Stimulated activated naive CD8-positive, alpha-beta T cell treated with anti-CD3 and anti-CD28 coated beads, Interleukin-15, amount 100 ng/mL, for 72 hours (primary cell): ENCODE measurements at regions not wholly inside any gene's neighbourhood (a gene's known extent, or its start where the extent isn't known, plus 50 kb on each side); places are given as distances from the start of the nearest gene placed in this dataset.

Experiments
- ATAC-seq: fragments of 150-1000 bp; cut with Tn5 transposase; 2 replicates; pipeline ENCODE4 v1.10.0; 2021; ENCODE audit warnings: mild to moderate bottlenecking, moderate library complexity
- DNase-seq, 2 donors: peaks; one replicate each; pipeline ENCODE4 v3.0.0; 2021 to 2022
- H3K27ac Mint-ChIP-seq, 2 donors: one replicate each; pipeline ENCODE4 v1.8.0; 2022; ENCODE audit warnings: mild to moderate bottlenecking in 2 of 2, mixed read lengths in 2 of 2, moderate library complexity in 2 of 2
- H3K27me3 Mint-ChIP-seq: one replicate; pipeline ENCODE4 v1.8.0; 2022; ENCODE audit warnings: mixed read lengths
- H3K4me1 Mint-ChIP-seq: one replicate; pipeline ENCODE4 v1.8.0; 2022; ENCODE audit warnings: mild to moderate bottlenecking, mixed read lengths
- H3K4me3 Mint-ChIP-seq, 2 donors: one replicate each; pipeline ENCODE4 v1.8.0; 2022; ENCODE audit warnings: mild to moderate bottlenecking in 2 of 2, mixed read lengths in 2 of 2, moderate library complexity in 1 of 2
- H3K9me3 Mint-ChIP-seq, 2 donors: one replicate each; pipeline ENCODE4 v1.8.0; 2022; ENCODE audit warnings: mixed read lengths in 2 of 2

- Mint-ChIP-seq H3K9me3 (peaks cover 6 to 13% of the 10 kb centered on the region in 2 donors), H3K4me1 (peaks cover 6% of the 10 kb centered on the region), H3K27ac (no peak overlapping the region), H3K4me3 (no peak overlapping the region), H3K27me3 (no peaks in the 10 kb centered on the region)
- ATAC-seq (no peak), DNase-seq (no peak)
These were observed 73.9 kb downstream of the TEX29 start for GRCh38 chr13:111394211-111394922.

DNA sequence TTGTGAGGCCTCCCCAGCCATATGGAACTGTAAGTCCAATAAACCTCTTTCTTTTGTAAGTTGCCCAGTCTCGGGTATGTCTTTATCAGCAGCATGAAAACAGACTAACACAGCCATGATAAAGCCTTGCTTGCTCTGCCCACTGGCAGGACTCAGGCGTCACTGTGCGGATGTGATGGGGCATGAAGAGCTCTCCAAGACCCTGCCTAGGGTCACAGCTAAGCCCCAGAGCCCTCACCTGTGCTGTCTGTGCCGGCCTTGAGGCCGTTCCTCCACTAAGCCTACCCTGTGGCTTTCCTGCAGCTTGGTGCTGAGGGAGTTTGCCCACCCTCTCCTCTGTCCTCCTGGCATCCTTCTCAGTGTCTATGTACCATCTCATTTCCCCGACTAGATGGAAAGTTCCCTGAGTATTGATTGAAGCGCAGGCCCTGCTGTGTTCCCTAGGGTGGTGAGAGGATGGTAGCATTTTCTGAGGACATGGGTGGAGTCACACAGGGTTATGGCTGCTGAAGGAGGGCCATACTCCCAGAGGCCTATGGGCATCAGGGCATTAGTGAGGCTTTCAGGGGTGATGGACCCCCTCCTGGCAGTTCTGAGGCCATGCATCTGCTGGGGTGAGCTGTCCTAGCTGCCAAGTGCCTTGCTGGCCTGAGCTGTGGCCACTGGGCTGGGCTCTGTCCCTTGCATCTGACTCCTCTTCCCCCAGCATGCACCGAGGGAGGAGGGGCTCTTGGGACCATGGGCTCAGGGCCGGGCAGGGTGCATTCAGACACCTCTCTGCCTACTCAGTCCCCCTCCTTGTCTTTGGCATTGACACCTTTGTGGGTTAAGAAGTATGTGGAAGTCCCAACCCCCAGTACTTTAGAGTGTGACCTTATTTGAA is 75.3 kb downstream of the TEX29 start:
- no peaks in the 10 kb centered on the region for H3K27me3 Mint-ChIP-seq
- H3K27ac Mint-ChIP-seq, result no peak overlapping the region
- no peak for DNase-seq

DNA sequence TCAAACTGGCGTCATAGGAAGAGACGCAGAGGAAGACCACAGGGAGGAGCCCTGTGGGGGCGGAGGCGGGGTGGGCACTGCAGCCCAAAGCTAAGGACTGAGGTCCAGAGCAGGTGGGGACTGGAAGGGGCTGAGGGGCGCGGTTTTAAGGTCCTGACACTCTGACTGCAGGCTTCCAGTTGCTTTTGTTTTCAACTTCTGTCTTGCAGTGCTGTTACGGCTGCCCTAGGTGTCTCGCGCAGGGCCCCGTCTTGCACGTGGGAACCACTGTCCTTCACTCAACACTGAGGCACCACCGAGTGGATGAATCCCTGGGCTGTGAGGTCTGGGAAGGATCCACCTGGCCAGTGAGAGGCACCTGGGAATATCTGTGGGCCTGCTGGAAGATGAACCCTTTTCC is 76.0 kb downstream of the TEX29 start:
- H3K27me3 Mint-ChIP-seq, result no peaks in the 10 kb centered on the region
- peaks cover 6% of the 10 kb centered on the region for H3K4me1 Mint-ChIP-seq
- H3K9me3 Mint-ChIP-seq, result peaks cover 6 to 13% of the 10 kb centered on the region in 2 donors
- H3K27ac Mint-ChIP-seq, result no peak overlapping the region
- H3K4me3 Mint-ChIP-seq, result no peak overlapping the region
- ATAC-seq, result no peak
- no peak for DNase-seq

More for the DNA sequence above, 75.3 kb downstream of the TEX29 start:
- H3K9me3 Mint-ChIP-seq, result peaks cover 6 to 13% of the 10 kb centered on the region in 2 donors
- H3K4me1 Mint-ChIP-seq, result peaks cover 2% of the 10 kb centered on the region
- ATAC-seq, result no peak
- no peak overlapping the region for H3K4me3 Mint-ChIP-seq

- DNase-seq (no peak), ATAC-seq (no peak)
- H3K9me3 Mint-ChIP-seq, result peaks cover 6 to 13% of the 10 kb centered on the region in 2 donors
- no peak overlapping the region for H3K4me3 Mint-ChIP-seq
- peaks cover 6% of the 10 kb centered on the region for H3K4me1 Mint-ChIP-seq
- H3K27ac Mint-ChIP-seq, result peak overlapping the region in 1 of 2 donors; percentile 50
- no peaks in the 10 kb centered on the region for H3K27me3 Mint-ChIP-seq
These were observed 76.9 kb downstream of the TEX29 start for GRCh38 chr13:111397202-111397880.

DNA sequence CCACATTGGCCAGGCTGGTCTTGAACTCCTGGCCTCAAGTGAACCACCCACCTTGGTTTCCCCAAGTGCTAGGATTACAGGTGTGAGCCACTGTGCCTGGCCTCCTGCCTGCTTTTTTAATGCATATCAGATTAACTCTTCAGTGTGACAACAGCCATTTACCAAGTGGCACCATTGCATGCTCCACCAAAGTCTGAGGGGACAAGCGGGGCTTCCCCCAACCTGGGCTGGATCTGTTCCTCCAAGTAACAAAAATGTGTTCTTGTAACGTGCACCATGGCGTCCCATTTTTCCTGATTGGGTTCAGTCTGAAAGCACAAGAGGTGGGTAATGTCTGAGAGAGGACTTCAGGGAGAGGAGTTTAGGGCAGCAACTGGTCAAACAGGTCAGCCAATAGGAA is 77.8 kb downstream of the TEX29 start:
- ATAC-seq (no peak), DNase-seq (no peak)
- no peak overlapping the region for H3K27ac Mint-ChIP-seq
- H3K27me3 Mint-ChIP-seq, result no peaks in the 10 kb centered on the region
- H3K9me3 Mint-ChIP-seq, result peaks cover 6 to 13% of the 10 kb centered on the region in 2 donors
- peaks cover 6% of the 10 kb centered on the region for H3K4me1 Mint-ChIP-seq
- no peak overlapping the region for H3K4me3 Mint-ChIP-seq

- Mint-ChIP-seq H3K27me3 (no peaks in the 10 kb centered on the region), H3K27ac (no peak overlapping the region), H3K4me3 (no peak overlapping the region), H3K4me1 (peaks cover 6% of the 10 kb centered on the region), H3K9me3 (peaks cover 6 to 13% of the 10 kb centered on the region in 2 donors)
- ATAC-seq, result no peak
- DNase-seq, result no peak
These were observed 78.4 kb downstream of the TEX29 start for GRCh38 chr13:111398715-111399299.

GRCh38 chr13:111399334-111399733 is 78.9 kb downstream of the TEX29 start:
- Mint-ChIP-seq H3K4me3 (no peak overlapping the region), H3K9me3 (peaks cover 6 to 13% of the 10 kb centered on the region in 2 donors), H3K27ac (no peak overlapping the region), H3K27me3 (peaks cover under 1% of the 10 kb centered on the region), H3K4me1 (peaks cover 6% of the 10 kb centered on the region)
- DNase-seq (no peak), ATAC-seq (no peak)

GRCh38 chr13:111399776-111400538 is 79.5 kb downstream of the TEX29 start:
- peaks cover 6% of the 10 kb centered on the region for H3K27me3 Mint-ChIP-seq
- ATAC-seq, result no peak
- peaks cover 6 to 10% of the 10 kb centered on the region in 2 donors for H3K9me3 Mint-ChIP-seq
- DNase-seq, result no peak
- H3K27ac Mint-ChIP-seq, result peak overlapping the region in 1 of 2 donors; percentile 19
- no peak overlapping the region for H3K4me3 Mint-ChIP-seq
- peaks cover 6% of the 10 kb centered on the region for H3K4me1 Mint-ChIP-seq

DNA sequence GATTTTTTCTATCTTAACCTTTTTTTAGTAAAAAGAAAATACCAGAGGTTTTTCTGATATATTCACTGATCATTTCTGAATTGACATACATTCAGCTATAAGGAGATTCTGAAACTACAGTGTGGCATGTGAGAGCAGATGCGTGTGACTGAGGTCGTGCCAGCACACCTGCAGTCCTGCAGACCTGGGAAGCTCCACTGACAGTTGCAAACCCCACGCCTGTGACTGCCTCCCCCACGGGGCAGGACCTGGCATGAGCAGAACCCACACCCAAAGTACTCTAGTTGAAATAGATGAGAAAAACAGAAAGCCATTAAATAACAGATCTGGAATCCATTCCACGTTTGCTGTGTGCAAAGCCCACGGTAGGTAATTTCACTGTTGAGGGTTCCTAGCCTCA is 80.7 kb downstream of the TEX29 start:
- ATAC-seq (no peak), DNase-seq (no peak)
- Mint-ChIP-seq H3K27me3 (peaks cover 12% of the 10 kb centered on the region), H3K4me1 (peaks cover 6% of the 10 kb centered on the region), H3K9me3 (no peaks in the 10 kb centered on the region), H3K27ac (no peak overlapping the region), H3K4me3 (no peak overlapping the region)

DNA sequence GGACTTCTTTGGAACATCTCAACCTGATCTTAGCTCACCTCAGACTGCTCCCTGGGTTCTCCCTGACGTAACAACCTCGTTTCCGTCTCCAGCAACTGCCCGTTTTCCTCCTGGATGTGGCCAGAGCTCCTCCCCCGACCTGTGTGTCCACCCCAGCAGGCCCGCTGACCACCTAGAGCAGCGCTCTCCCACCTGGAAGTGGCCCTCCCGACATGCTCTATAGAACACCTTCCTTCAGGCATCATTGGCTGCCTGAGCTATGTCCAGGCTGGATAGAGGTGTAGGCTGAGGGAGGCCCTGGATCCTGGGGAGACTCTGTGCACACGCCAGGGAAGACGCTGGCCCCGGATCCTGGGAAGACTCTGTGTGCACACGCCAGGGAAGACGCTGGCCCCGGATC is 81.3 kb downstream of the TEX29 start:
- no peak overlapping the region for H3K27ac Mint-ChIP-seq
- no peaks in the 10 kb centered on the region for H3K9me3 Mint-ChIP-seq
- DNase-seq (no peak), ATAC-seq (no peak)
- peaks cover 6% of the 10 kb centered on the region for H3K4me1 Mint-ChIP-seq
- H3K27me3 Mint-ChIP-seq, result peaks cover 12% of the 10 kb centered on the region
- no peak overlapping the region for H3K4me3 Mint-ChIP-seq

GRCh38 chr13:111402441-111402840 is 82.0 kb downstream of the TEX29 start:
- H3K27me3 Mint-ChIP-seq, result peaks cover 14% of the 10 kb centered on the region
- ATAC-seq, result no peak
- no peaks in the 10 kb centered on the region for H3K9me3 Mint-ChIP-seq

GRCh38 chr13:111403266-111403665 is 82.8 kb downstream of the TEX29 start:
- DNase-seq, result no peak
- Mint-ChIP-seq H3K27me3 (peaks cover 23% of the 10 kb centered on the region), H3K4me3 (no peak overlapping the region), H3K27ac (no peak overlapping the region), H3K9me3 (no peaks in the 10 kb centered on the region), H3K4me1 (peaks cover 6% of the 10 kb centered on the region)
- no peak for ATAC-seq

More at GRCh38 chr13:111402441-111402840, 82.0 kb downstream of the TEX29 start:
- Mint-ChIP-seq H3K4me1 (peaks cover 6% of the 10 kb centered on the region), H3K4me3 (no peak overlapping the region), H3K27ac (no peak overlapping the region)
- no peak for DNase-seq

GRCh38 chr13:111404746-111405145 is 84.3 kb downstream of the TEX29 start:
- no peak overlapping the region for H3K4me3 Mint-ChIP-seq
- no peak for ATAC-seq
- no peak for DNase-seq
- H3K4me1 Mint-ChIP-seq, result peaks cover 6% of the 10 kb centered on the region
- no peak overlapping the region for H3K27ac Mint-ChIP-seq
- no peaks in the 10 kb centered on the region for H3K9me3 Mint-ChIP-seq
- peaks cover 29% of the 10 kb centered on the region for H3K27me3 Mint-ChIP-seq

GRCh38 chr13:111406636-111407035 is 86.2 kb downstream of the TEX29 start:
- Mint-ChIP-seq H3K27ac (no peak overlapping the region), H3K4me1 (no peaks in the 10 kb centered on the region), H3K4me3 (no peak overlapping the region), H3K27me3 (peaks cover 38% of the 10 kb centered on the region), H3K9me3 (no peaks in the 10 kb centered on the region)
- no peak for ATAC-seq
- no peak for DNase-seq
